ENCODE measurements at regions not wholly inside any gene's neighbourhood (a gene's known extent, or its start where the extent isn't known, plus 50 kb on each side); places are given as distances from the start of the nearest gene placed in this dataset.
"Not testable (repeated sequence)": the region's sequence is repeated elsewhere in the genome, so short reads cannot be mapped to it uniquely, and the experiment has no call there.

DNA sequence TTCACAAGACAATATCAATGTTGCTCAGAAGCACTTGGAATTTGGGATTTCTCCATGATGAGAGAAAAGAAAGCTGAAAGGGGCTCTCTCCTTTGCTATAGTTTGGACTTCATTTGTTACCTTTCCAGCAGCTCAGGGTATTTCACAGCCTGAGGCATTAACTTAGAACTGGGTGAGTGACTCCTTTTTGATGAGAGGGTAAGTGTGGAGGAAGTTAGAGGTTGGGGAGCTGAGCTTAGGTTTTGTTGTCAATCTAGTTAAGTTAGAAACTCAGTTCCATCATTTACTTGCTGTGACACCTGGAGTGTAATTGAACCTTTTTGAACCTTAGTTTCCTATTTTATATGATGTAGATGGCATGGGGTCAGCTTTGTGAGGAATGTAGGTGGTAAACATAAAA lies 359.1 kb downstream of the PDCD6IP start:
- intact Hi-C loops (cut with micrococcal nuclease): no loop called here
- POLR2A ChIA-PET: no interaction called here
- H3K27me3 Mint-ChIP-seq: peaks cover 0 to 7% (median 0%) of the 10 kb centered on the region in 5 donors
- Histone ChIP-seq H3K4me3 (ENCODE audit: low read length) (no peak overlapping the region), H3K9me3 (ENCODE audit: control insufficient read depth in 2 of 3, low read length in 3 of 3) (no peaks in the 10 kb centered on the region), H3K4me1 (ENCODE audit: control insufficient read depth in 2 of 2, insufficient read depth in 2 of 2, low read length in 2 of 2) (no peaks in the 10 kb centered on the region), H3K27me3 (ENCODE audit: control insufficient read depth in 2 of 2, insufficient read depth in 2 of 2, low read length in 2 of 2) (no peaks in the 10 kb centered on the region), H3K36me3 (ENCODE audit: control insufficient read depth in 2 of 3, insufficient read depth in 3 of 3, low read length in 3 of 3) (no peaks in the 10 kb centered on the region), H3K27ac (ENCODE audit: low read depth, low read length) (no peak overlapping the region)
- CTCF ChIA-PET: no interaction called here
- H3K4me1 Mint-ChIP-seq: no peaks in the 10 kb centered on the region
- no peaks in the 10 kb centered on the region for H3K9me3 Mint-ChIP-seq
- no peaks in the 10 kb centered on the region for H3K36me3 Mint-ChIP-seq
- no peak for ATAC-seq
- H3K27ac Mint-ChIP-seq: no peak overlapping the region
- DNase-seq: no peak
- no peak overlapping the region for H3K4me3 Mint-ChIP-seq

DNA sequence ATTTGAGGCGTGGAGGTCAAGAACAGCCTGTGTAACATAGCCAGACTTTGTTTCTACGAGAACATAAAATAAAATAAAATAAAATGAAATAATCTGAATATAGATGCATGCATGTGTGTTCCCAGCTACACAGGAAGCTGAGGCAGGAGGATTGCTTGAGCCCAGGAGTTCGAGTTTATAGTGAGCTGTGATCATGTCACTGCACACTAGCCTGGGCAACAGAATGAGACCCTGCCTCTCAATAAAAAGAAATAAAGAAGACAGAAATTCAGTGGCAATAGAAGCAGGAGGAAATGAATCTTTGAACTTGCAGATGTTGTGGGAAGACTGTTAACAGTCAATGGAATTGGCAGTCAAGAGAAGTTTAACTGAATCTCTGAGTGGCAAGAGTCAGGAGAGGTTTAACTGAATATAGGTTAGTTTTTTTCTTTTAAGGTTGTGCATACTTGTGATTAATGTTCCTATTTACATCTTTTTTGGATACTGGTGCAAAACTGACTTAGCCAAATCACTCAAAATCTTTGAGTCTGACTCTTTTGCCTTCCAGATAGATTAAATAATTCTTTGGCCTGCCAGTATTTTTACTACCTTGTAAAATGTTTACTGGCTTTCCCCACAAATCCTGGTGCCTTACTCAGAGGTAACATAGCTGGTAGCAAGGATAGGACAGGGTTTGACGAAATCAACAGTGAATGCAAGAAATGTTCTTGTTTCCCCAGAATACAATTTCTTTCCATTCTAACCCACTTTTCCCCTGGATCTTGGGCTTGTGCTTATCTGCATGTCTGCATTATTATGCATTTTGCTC lies 361.4 kb downstream of the PDCD6IP start:
- no peaks in the 10 kb centered on the region for H3K9me3 ChIP-seq (ENCODE audit: control insufficient read depth in 2 of 3, low read length in 3 of 3)
- Mint-ChIP-seq H3K4me1 (no peaks in the 10 kb centered on the region), H3K27me3 (peaks cover 0 to 10% (median 0%) of the 10 kb centered on the region in 5 donors), H3K9me3 (no peaks in the 10 kb centered on the region), H3K4me3 (no peak overlapping the region), H3K27ac (no peak overlapping the region), H3K36me3 (no peaks in the 10 kb centered on the region)
- DNase-seq (no peak), ATAC-seq (no peak)
- CTCF ChIA-PET: no interaction called here
- no peaks in the 10 kb centered on the region for H3K36me3 ChIP-seq (ENCODE audit: control insufficient read depth in 2 of 3, insufficient read depth in 3 of 3, low read length in 3 of 3)
- POLR2A ChIA-PET: no interaction called here
- H3K27me3 ChIP-seq (ENCODE audit: control insufficient read depth in 2 of 2, insufficient read depth in 2 of 2, low read length in 2 of 2): no peaks in the 10 kb centered on the region
- no peak overlapping the region for H3K27ac ChIP-seq (ENCODE audit: low read depth, low read length)
- intact Hi-C loops (cut with micrococcal nuclease): no loop called here
- no peak overlapping the region for H3K4me3 ChIP-seq (ENCODE audit: low read length)
- H3K4me1 ChIP-seq (ENCODE audit: control insufficient read depth in 2 of 2, insufficient read depth in 2 of 2, low read length in 2 of 2): no peaks in the 10 kb centered on the region

DNA sequence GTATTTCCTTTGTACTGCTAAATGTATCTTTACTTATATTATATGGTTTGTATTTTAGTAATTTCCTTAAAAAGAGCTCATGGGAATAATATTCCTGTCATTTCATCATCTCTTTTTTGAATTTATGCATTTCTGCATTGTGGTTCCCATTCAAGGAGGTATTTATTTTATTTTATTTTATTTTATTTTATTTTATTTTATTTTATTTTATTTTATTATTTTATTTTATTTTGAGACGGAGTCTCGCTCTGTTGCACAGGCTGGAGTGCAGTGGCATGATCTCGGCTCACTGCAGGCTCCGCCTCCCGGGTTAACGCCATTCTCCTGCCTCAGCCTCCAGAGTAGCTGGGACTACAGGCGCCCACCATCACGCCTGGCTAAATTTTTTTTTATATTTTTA lies 371.2 kb downstream of the PDCD6IP start:
- H3K27ac Mint-ChIP-seq, ATAC-seq, CTCF ChIA-PET: not testable (repeated sequence)

DNA sequence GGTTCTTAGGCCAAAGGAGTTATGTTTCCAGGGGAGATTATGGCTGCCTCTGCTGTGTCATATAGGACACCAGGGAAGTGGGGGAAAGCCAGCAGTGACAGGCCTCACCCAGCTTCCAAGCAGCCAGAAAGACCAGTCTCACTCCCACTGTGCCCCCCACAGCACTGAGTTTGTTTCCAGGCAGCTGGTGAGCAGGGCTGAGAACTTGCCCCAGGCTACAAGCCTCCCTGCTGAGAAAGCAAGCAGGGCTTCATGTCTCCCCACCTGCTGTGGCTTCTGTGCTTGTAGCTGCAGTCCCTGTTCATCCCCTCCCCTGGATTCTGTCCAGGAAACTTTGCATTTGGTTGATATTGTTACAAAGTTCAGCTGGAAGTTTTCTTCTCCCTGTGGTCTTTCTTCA lies 376.3 kb downstream of the PDCD6IP start:
- Histone ChIP-seq H3K36me3 (ENCODE audit: control insufficient read depth in 2 of 3, insufficient read depth in 3 of 3, low read length in 3 of 3) (no peaks in the 10 kb centered on the region), H3K4me3 (ENCODE audit: low read length) (no peak overlapping the region), H3K27me3 (ENCODE audit: control insufficient read depth in 2 of 2, insufficient read depth in 2 of 2, low read length in 2 of 2) (no peaks in the 10 kb centered on the region), H3K9me3 (ENCODE audit: control insufficient read depth in 2 of 3, low read length in 3 of 3) (no peaks in the 10 kb centered on the region), H3K4me1 (ENCODE audit: control insufficient read depth in 2 of 2, insufficient read depth in 2 of 2, low read length in 2 of 2) (no peaks in the 10 kb centered on the region), H3K27ac (ENCODE audit: low read depth, low read length) (no peak overlapping the region)
- ChIA-PET CTCF (no interaction called here), POLR2A (no interaction called here)
- no peak for DNase-seq
- ATAC-seq: no peak
- Mint-ChIP-seq H3K4me1 (no peaks in the 10 kb centered on the region), H3K9me3 (peaks cover 0 to 9% (median 3%) of the 10 kb centered on the region in 11 donors), H3K27me3 (peaks cover 0 to 13% (median 10%) of the 10 kb centered on the region in 5 donors), H3K4me3 (no peak overlapping the region), H3K36me3 (peaks cover 0 to 4% (median 0%) of the 10 kb centered on the region in 5 donors), H3K27ac (no peak overlapping the region)
- intact Hi-C loops (cut with micrococcal nuclease): no loop called here

More for the DNA sequence above, 371.2 kb downstream of the PDCD6IP start:
- H3K27ac ChIP-seq (ENCODE audit: low read depth, low read length); H3K36me3 Mint-ChIP-seq; DNase-seq; POLR2A ChIA-PET; H3K9me3 ChIP-seq (ENCODE audit: control insufficient read depth in 2 of 3, low read length in 3 of 3); intact Hi-C loops (cut with micrococcal nuclease); H3K4me3 ChIP-seq (ENCODE audit: low read length); H3K4me1 ChIP-seq (ENCODE audit: control insufficient read depth in 2 of 2, insufficient read depth in 2 of 2, low read length in 2 of 2); H3K27me3 ChIP-seq (ENCODE audit: control insufficient read depth in 2 of 2, insufficient read depth in 2 of 2, low read length in 2 of 2); H3K4me1 Mint-ChIP-seq; H3K4me3 Mint-ChIP-seq; H3K27me3 Mint-ChIP-seq; H3K36me3 ChIP-seq (ENCODE audit: control insufficient read depth in 2 of 3, insufficient read depth in 3 of 3, low read length in 3 of 3): not testable (repeated sequence)
- peaks cover 0 to 16% (median 4%) of the 10 kb centered on the region in 11 donors for H3K9me3 Mint-ChIP-seq

DNA sequence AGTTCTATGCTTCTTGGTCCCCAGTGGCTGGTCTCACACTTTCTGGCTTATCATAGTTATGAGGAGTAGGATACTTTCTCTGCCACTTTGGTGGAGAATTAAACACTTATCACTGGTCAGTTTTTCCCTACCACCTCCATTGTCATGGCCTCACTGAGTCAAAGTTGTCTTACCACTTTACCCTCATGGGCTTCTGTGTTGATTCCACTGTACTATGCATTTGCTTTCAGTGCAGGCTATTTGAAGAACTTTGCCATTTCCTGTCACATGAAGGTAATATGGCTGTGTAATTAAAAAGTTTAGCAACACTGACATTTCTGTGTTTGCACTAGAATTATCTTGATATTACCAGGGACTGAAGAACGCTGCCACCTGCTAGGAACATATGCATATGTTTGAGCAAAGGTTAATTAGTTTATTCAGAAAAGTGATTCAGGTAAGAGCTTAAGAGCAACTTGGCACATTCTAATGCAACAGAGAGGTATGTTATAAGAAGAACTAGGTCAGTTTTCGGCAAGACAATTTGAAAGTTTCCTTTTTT lies 377.3 kb downstream of the PDCD6IP start:
- Histone ChIP-seq H3K36me3 (ENCODE audit: control insufficient read depth in 2 of 3, insufficient read depth in 3 of 3, low read length in 3 of 3) (no peaks in the 10 kb centered on the region), H3K27ac (ENCODE audit: low read depth, low read length) (no peak overlapping the region), H3K27me3 (ENCODE audit: control insufficient read depth in 2 of 2, insufficient read depth in 2 of 2, low read length in 2 of 2) (no peaks in the 10 kb centered on the region), H3K9me3 (ENCODE audit: control insufficient read depth in 2 of 3, low read length in 3 of 3) (no peaks in the 10 kb centered on the region), H3K4me3 (ENCODE audit: low read length) (no peak overlapping the region), H3K4me1 (ENCODE audit: control insufficient read depth in 2 of 2, insufficient read depth in 2 of 2, low read length in 2 of 2) (no peaks in the 10 kb centered on the region)
- H3K4me1 Mint-ChIP-seq: no peaks in the 10 kb centered on the region
- no peak overlapping the region for H3K27ac Mint-ChIP-seq
- DNase-seq: no peak
- H3K4me3 Mint-ChIP-seq: no peak overlapping the region
- intact Hi-C loops (cut with micrococcal nuclease): no loop called here
- no peak for ATAC-seq
- peaks cover 0 to 13% (median 10%) of the 10 kb centered on the region in 5 donors for H3K27me3 Mint-ChIP-seq
- H3K36me3 Mint-ChIP-seq: peaks cover 0 to 4% (median 0%) of the 10 kb centered on the region in 5 donors
- ChIA-PET CTCF (no interaction called here), POLR2A (no interaction called here)
- H3K9me3 Mint-ChIP-seq: peaks cover 0 to 9% (median 2%) of the 10 kb centered on the region in 11 donors

DNA sequence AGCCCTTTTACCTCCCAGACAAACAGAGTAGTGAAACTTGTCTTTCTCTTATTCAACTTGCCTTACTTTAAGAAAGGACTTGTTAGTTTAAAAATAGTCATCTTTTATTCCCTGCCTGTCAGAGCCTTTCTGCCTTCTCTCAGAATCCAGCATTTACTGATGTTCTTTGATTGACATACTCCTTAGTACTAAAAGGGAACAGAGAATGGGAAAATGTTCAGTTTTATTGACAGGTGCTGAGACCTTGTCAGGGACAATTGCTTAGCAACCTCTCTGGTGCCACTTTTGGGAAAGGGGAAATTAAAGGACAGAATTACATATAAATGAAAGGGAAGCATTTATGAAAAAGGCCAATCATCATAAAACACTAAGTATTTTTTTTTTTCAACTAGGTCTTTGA lies 378.3 kb downstream of the PDCD6IP start:
- no peak overlapping the region for H3K4me3 Mint-ChIP-seq

DNA sequence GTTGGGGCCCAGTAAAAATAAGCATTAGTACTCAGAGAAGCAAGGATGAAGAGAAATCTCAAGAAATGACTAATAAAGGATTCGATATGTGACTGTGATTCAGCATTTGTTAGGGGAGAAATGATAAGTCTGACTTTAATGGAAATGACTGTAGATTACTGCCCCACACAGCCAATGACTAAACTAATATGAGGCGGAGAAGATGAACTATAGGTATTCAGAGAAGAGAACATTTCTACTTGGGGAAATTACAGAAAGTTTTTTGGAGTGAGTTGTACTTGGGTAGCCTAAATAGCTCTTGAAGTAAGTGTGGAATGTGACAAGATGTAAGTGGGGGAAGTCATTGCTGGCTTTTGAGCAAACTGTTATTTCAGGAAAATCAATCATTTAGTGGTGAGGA lies 380.0 kb downstream of the PDCD6IP start:
- H3K27ac Mint-ChIP-seq: no peak overlapping the region
- intact Hi-C loops (cut with micrococcal nuclease): no loop called here
- CTCF ChIA-PET: no interaction called here

More for the DNA sequence above, 378.3 kb downstream of the PDCD6IP start:
- no peaks in the 10 kb centered on the region for H3K4me1 ChIP-seq (ENCODE audit: control insufficient read depth in 2 of 2, insufficient read depth in 2 of 2, low read length in 2 of 2)
- no peaks in the 10 kb centered on the region for H3K36me3 ChIP-seq (ENCODE audit: control insufficient read depth in 2 of 3, insufficient read depth in 3 of 3, low read length in 3 of 3)
- ChIA-PET POLR2A (no interaction called here), CTCF (no interaction called here)
- Mint-ChIP-seq H3K27me3 (peaks cover 0 to 13% (median 10%) of the 10 kb centered on the region in 5 donors), H3K27ac (no peak overlapping the region), H3K9me3 (peaks cover 0 to 9% (median 2%) of the 10 kb centered on the region in 11 donors), H3K36me3 (peaks cover 0 to 4% (median 0%) of the 10 kb centered on the region in 5 donors), H3K4me1 (no peaks in the 10 kb centered on the region)
- H3K27me3 ChIP-seq (ENCODE audit: control insufficient read depth in 2 of 2, insufficient read depth in 2 of 2, low read length in 2 of 2): no peaks in the 10 kb centered on the region
- ATAC-seq (no peak), DNase-seq (no peak)
- no peak overlapping the region for H3K4me3 ChIP-seq (ENCODE audit: low read length)
- intact Hi-C loops (cut with micrococcal nuclease): no loop called here
- H3K27ac ChIP-seq (ENCODE audit: low read depth, low read length): no peak overlapping the region
- no peaks in the 10 kb centered on the region for H3K9me3 ChIP-seq (ENCODE audit: control insufficient read depth in 2 of 3, low read length in 3 of 3)

More for the DNA sequence above, 380.0 kb downstream of the PDCD6IP start:
- POLR2A ChIA-PET: no interaction called here
- Mint-ChIP-seq H3K4me1 (peaks cover 0 to 2% (median 0%) of the 10 kb centered on the region in 7 donors), H3K4me3 (no peak overlapping the region), H3K9me3 (peaks cover 0 to 9% (median 0%) of the 10 kb centered on the region in 11 donors), H3K27me3 (peaks cover 0 to 13% (median 8%) of the 10 kb centered on the region in 5 donors), H3K36me3 (peaks cover 0 to 4% (median 0%) of the 10 kb centered on the region in 5 donors)
- Histone ChIP-seq H3K36me3 (ENCODE audit: control insufficient read depth in 2 of 3, insufficient read depth in 3 of 3, low read length in 3 of 3) (no peaks in the 10 kb centered on the region), H3K4me3 (ENCODE audit: low read length) (no peak overlapping the region), H3K9me3 (ENCODE audit: control insufficient read depth in 2 of 3, low read length in 3 of 3) (no peaks in the 10 kb centered on the region), H3K27ac (ENCODE audit: low read depth, low read length) (no peak overlapping the region), H3K4me1 (ENCODE audit: control insufficient read depth in 2 of 2, insufficient read depth in 2 of 2, low read length in 2 of 2) (no peaks in the 10 kb centered on the region), H3K27me3 (ENCODE audit: control insufficient read depth in 2 of 2, insufficient read depth in 2 of 2, low read length in 2 of 2) (no peaks in the 10 kb centered on the region)
- DNase-seq (no peak), ATAC-seq (no peak)

Measured in naive thymus-derived CD4-positive, alpha-beta T cell (primary cell).